Endothelial cell of umbilical vein (primary cell): ENCODE measurements at regions not wholly inside any gene's neighbourhood (a gene's known extent, or its start where the extent isn't known, plus 50 kb on each side); places are given as distances from the start of the nearest gene placed in this dataset.

Experiments
- CTCF ChIP-seq, 2 donors: IDR thresholded peaks; 1 replicate in 1 of 2; 2 replicates in 1 of 2; pipeline ENCODE4 v1.5.1; 2011; ENCODE audit warnings: low read length in 2 of 2, mild to moderate bottlenecking in 2 of 2, moderate library complexity in 2 of 2, control low read depth in 1 of 2, inconsistent platforms in 1 of 2, low read depth in 1 of 2; ENCODE audit not compliant: insufficient read depth in 1 of 2; ENCODE audit errors: extremely low read depth in 1 of 2
- JUN ChIP-seq: IDR thresholded peaks from 2 replicates; pipeline ENCODE4 v1.6.1; 2011; ENCODE audit warnings: borderline replicate concordance, low read depth; ENCODE audit not compliant: insufficient read length, insufficient read depth
- MYC ChIP-seq: IDR thresholded peaks from one replicate; pipeline ENCODE4 v1.6.1; 2011; ENCODE audit warnings: mild to moderate bottlenecking, low read depth, low read length
- POLR2A ChIP-seq: IDR thresholded peaks from 2 replicates; pipeline ENCODE4 v1.6.1; 2012; ENCODE audit warnings: low read depth, mild to moderate bottlenecking, control low read depth, low read length
- POLR2AphosphoS5 ChIP-seq: IDR thresholded peaks from 2 replicates; pipeline ENCODE4 v1.6.1; 2012; ENCODE audit warnings: low read depth, mild to moderate bottlenecking, control low read depth, low read length, moderate library complexity; ENCODE audit not compliant: insufficient read depth

GRCh38 chr2:118177884-118178283, 89.6 kb downstream of the INSIG2 start:
- TF ChIP-seq CTCF (IDR thresholded peaks at IDR 0.05; ENCODE audit: extremely low read depth in 1 of 2, insufficient read depth in 1 of 2, low read depth in 1 of 2, low read length in 2 of 2) (no peak), POLR2AphosphoS5 (no peak), POLR2A (no peak), JUN (no peak), MYC (no peak)
